ENCODE measurements at regions not wholly inside any gene's neighbourhood (a gene's known extent, or its start where the extent isn't known, plus 50 kb on each side); places are given as distances from the start of the nearest gene placed in this dataset.

DNA sequence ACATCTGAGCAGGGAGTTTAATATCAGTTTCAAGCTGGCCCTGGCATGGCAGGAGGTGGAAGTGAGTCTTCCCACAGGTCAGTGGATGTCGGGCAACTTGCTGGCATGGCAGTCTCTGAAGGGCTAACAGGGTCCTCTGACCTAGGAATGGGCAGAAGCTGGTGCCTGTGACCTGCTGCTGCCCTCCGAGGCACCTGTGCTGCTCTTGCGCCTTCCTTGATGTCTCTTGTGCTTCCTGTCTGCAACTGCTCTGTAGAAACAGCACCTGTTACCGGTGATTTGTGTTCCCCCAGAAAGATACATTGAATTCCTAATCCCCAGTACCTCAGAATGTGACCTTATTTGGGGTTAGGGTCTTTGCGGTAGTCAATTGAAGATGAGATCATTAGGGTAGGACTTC lies 86.5 kb upstream of the SLC22A11 start:
- no peak for TF ChIP-seq NFIC (IDR thresholded peaks at IDR 0.05)
- no peak for TF ChIP-seq TCF12 (IDR thresholded peaks at IDR 0.05; ENCODE audit: low read depth)
- TF ChIP-seq YY1 (IDR thresholded peaks at IDR 0.05; ENCODE audit: low read depth): no peak
- no peak for TF ChIP-seq TEAD4 (IDR thresholded peaks at IDR 0.05)

GRCh38 chr11:64472593-64473455 lies 82.9 kb upstream of the SLC22A11 start:
- no peak for TF ChIP-seq EGR1 (IDR thresholded peaks at IDR 0.05)
- no peak for TF ChIP-seq RAD21 (IDR thresholded peaks at IDR 0.05; ENCODE audit: low read depth)
- TF ChIP-seq CREB1 (IDR thresholded peaks at IDR 0.05; ENCODE audit: low read depth): no peak
- TF ChIP-seq, protein P1, sequence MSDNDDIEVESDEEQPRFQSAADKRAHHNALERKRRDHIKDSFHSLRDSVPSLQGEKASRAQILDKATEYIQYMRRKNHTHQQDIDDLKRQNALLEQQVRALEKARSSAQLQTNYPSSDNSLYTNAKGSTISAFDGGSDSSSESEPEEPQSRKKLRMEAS (IDR thresholded peaks at IDR 0.05): 0 out of 2 replicates have a peak, but pooled peaks have one; percentile 25
- TF ChIP-seq, protein P2, sequence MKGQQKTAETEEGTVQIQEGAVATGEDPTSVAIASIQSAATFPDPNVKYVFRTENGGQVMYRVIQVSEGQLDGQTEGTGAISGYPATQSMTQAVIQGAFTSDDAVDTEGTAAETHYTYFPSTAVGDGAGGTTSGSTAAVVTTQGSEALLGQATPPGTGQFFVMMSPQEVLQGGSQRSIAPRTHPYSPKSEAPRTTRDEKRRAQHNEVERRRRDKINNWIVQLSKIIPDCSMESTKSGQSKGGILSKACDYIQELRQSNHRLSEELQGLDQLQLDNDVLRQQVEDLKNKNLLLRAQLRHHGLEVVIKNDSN (IDR thresholded peaks at IDR 0.05): no peak
- no peak for TF ChIP-seq TCF12 (IDR thresholded peaks at IDR 0.05; ENCODE audit: low read depth)
- TF ChIP-seq NFIC (IDR thresholded peaks at IDR 0.05): 0 out of 2 replicates have a peak, but pooled peaks have one; percentile 17

GRCh38 chr11:64474680-64475079 lies 81.1 kb upstream of the SLC22A11 start:
- TF ChIP-seq ZBTB7A (IDR thresholded peaks at IDR 0.05; ENCODE audit: low read depth) (no peak), CREB1 (IDR thresholded peaks at IDR 0.05; ENCODE audit: low read depth) (no peak), NFIC (IDR thresholded peaks at IDR 0.05) (no peak), EP300 (IDR thresholded peaks at IDR 0.05; ENCODE audit: borderline replicate concordance) (no peak), EGR1 (IDR thresholded peaks at IDR 0.05) (no peak), YY1 (IDR thresholded peaks at IDR 0.05; ENCODE audit: low read depth) (no peak), TAF1 (IDR thresholded peaks at IDR 0.05; ENCODE audit: low read depth) (no peak), FOXM1 (IDR thresholded peaks at IDR 0.05; ENCODE audit: borderline replicate concordance, low read depth) (no peak), CEBPB (IDR thresholded peaks at IDR 0.05) (no peak), RAD21 (IDR thresholded peaks at IDR 0.05; ENCODE audit: low read depth) (no peak), TEAD4 (IDR thresholded peaks at IDR 0.05) (no peak), TCF12 (IDR thresholded peaks at IDR 0.05; ENCODE audit: low read depth) (no peak), REST (IDR thresholded peaks at IDR 0.05; ENCODE audit: low read depth) (no peak)
- TF ChIP-seq, protein P1 (IDR thresholded peaks at IDR 0.05): no peak
- TF ChIP-seq, protein P2 (IDR thresholded peaks at IDR 0.05): no peak

DNA sequence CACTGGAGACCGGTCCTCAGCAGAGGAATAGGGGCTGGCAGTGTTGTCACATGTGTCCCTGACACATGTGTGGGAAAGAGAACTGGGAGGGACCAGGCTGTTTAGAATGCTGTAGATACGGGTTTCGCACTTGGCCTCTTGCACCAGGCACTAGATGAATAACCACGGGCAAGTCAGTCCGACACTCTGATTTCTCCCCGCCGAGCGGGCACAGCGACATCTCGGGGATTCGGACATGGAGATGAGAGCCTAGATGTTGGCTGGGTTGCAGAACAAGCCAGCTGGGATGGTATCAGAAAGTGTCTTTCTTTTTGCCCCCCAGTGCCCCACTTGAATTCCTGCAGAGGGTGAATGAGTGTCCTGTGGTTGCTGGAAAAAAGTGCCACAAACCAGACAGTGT lies 80.6 kb upstream of the SLC22A11 start:
- TF ChIP-seq RAD21 (IDR thresholded peaks at IDR 0.05; ENCODE audit: low read depth) (no peak), ZBTB7A (IDR thresholded peaks at IDR 0.05; ENCODE audit: low read depth) (no peak), FOXM1 (IDR thresholded peaks at IDR 0.05; ENCODE audit: borderline replicate concordance, low read depth) (no peak), REST (IDR thresholded peaks at IDR 0.05; ENCODE audit: low read depth) (no peak), TAF1 (IDR thresholded peaks at IDR 0.05; ENCODE audit: low read depth) (no peak), YY1 (IDR thresholded peaks at IDR 0.05; ENCODE audit: low read depth) (no peak), TEAD4 (IDR thresholded peaks at IDR 0.05) (no peak), EGR1 (IDR thresholded peaks at IDR 0.05) (no peak), TCF12 (IDR thresholded peaks at IDR 0.05; ENCODE audit: low read depth) (no peak), EP300 (IDR thresholded peaks at IDR 0.05; ENCODE audit: borderline replicate concordance) (no peak), NFIC (IDR thresholded peaks at IDR 0.05) (no peak), CEBPB (IDR thresholded peaks at IDR 0.05) (no peak), CREB1 (IDR thresholded peaks at IDR 0.05; ENCODE audit: low read depth) (no peak)
- TF ChIP-seq, protein P1 (IDR thresholded peaks at IDR 0.05): no peak
- TF ChIP-seq, protein P2 (IDR thresholded peaks at IDR 0.05): no peak

- no peak for TF ChIP-seq EP300 (IDR thresholded peaks at IDR 0.05; ENCODE audit: borderline replicate concordance)
- no peak for TF ChIP-seq RAD21 (IDR thresholded peaks at IDR 0.05; ENCODE audit: low read depth)
- TF ChIP-seq, protein P2 (IDR thresholded peaks at IDR 0.05): no peak
- no peak for TF ChIP-seq CREB1 (IDR thresholded peaks at IDR 0.05; ENCODE audit: low read depth)
- TF ChIP-seq ZBTB7A (IDR thresholded peaks at IDR 0.05; ENCODE audit: low read depth): no peak
- TF ChIP-seq, protein P1 (IDR thresholded peaks at IDR 0.05): no peak
- TF ChIP-seq YY1 (IDR thresholded peaks at IDR 0.05; ENCODE audit: low read depth): no peak
- TF ChIP-seq CEBPB (IDR thresholded peaks at IDR 0.05): no peak
- no peak for TF ChIP-seq TEAD4 (IDR thresholded peaks at IDR 0.05)
- no peak for TF ChIP-seq FOXM1 (IDR thresholded peaks at IDR 0.05; ENCODE audit: borderline replicate concordance, low read depth)
- no peak for TF ChIP-seq TCF12 (IDR thresholded peaks at IDR 0.05; ENCODE audit: low read depth)
- no peak for TF ChIP-seq NFIC (IDR thresholded peaks at IDR 0.05)
- TF ChIP-seq TAF1 (IDR thresholded peaks at IDR 0.05; ENCODE audit: low read depth): no peak
- no peak for TF ChIP-seq EGR1 (IDR thresholded peaks at IDR 0.05)
- TF ChIP-seq REST (IDR thresholded peaks at IDR 0.05; ENCODE audit: low read depth): no peak
Measured at GRCh38 chr11:64476881-64477280, 78.9 kb upstream of the SLC22A11 start.
